Stimulated activated CD8-positive, alpha-beta memory T cell treated with anti-CD3 and anti-CD28 coated beads, Interleukin-2, amount 100 ng/mL, for 48 hours (primary cell): ENCODE measurements at regions not wholly inside any gene's neighbourhood (a gene's known extent, or its start where the extent isn't known, plus 50 kb on each side); places are given as distances from the start of the nearest gene placed in this dataset.

Experiments
- DNase-seq, 2 donors: peaks; one replicate each; pipeline ENCODE4 v3.0.0-alpha.2; 2020; ENCODE audit warnings: low read depth in 2 of 2

GRCh38 chr1:42096554-42096953 is 56.7 kb upstream of the GUCA2B start:
- DNase-seq, result no peak

- no peak for DNase-seq
Measured at GRCh38 chr1:42089246-42089645, 64.0 kb upstream of the GUCA2B start.

- DNase-seq, result no peak
Measured at GRCh38 chr1:42086146-42086545, 67.1 kb upstream of the GUCA2B start.

- DNase-seq, result no peak
Measured at GRCh38 chr1:42085596-42085995, 67.6 kb upstream of the GUCA2B start.

- no peak for DNase-seq
Measured at GRCh38 chr1:42081475-42081874, 71.7 kb upstream of the GUCA2B start.

- no peak for DNase-seq
Measured at GRCh38 chr1:42075179-42075578, 78.0 kb upstream of the GUCA2B start.

- no peak for DNase-seq
Measured at GRCh38 chr1:42070996-42071395, 82.2 kb upstream of the GUCA2B start.

- no peak for DNase-seq
Measured at GRCh38 chr1:42057800-42058199, 95.4 kb upstream of the GUCA2B start.

GRCh38 chr1:42056460-42056859 is 96.8 kb upstream of the GUCA2B start:
- no peak for DNase-seq

- DNase-seq, result no peak
Measured at GRCh38 chr1:42055061-42055460, 98.1 kb upstream of the GUCA2B start.

GRCh38 chr1:42052072-42052699 is 101.0 kb upstream of the GUCA2B start:
- DNase-seq, result no peak

GRCh38 chr1:42047508-42047880 is 105.7 kb upstream of the GUCA2B start:
- DNase-seq, result no peak

- no peak for DNase-seq
Measured at GRCh38 chr1:42046761-42047507, 106.3 kb upstream of the GUCA2B start.

GRCh38 chr1:42044346-42044745 is 108.9 kb upstream of the GUCA2B start:
- no peak for DNase-seq

GRCh38 chr1:42043811-42044210 is 109.4 kb upstream of the GUCA2B start:
- DNase-seq, result no peak

- no peak for DNase-seq
Measured at GRCh38 chr1:42043182-42043581, 110.0 kb upstream of the GUCA2B start.

- DNase-seq, result no peak
Measured at GRCh38 chr1:42041031-42041430, 112.2 kb upstream of the GUCA2B start.

- DNase-seq, result no peak
Measured at GRCh38 chr1:42040159-42040558, 113.1 kb upstream of the GUCA2B start.

GRCh38 chr1:42038261-42038660 is 114.9 kb upstream of the GUCA2B start:
- DNase-seq, result no peak

GRCh38 chr1:42037586-42037985 is 115.6 kb upstream of the GUCA2B start:
- no peak for DNase-seq

- no peak for DNase-seq
Measured at GRCh38 chr1:42037161-42037560, 116.0 kb upstream of the GUCA2B start.

GRCh38 chr1:42035830-42036604 is 117.2 kb upstream of the GUCA2B start:
- peak; percentile 98 to 99 for DNase-seq
